Stimulated activated naive CD8-positive, alpha-beta T cell treated with anti-CD3 and anti-CD28 coated beads, Interleukin-15, Interleukin-2, amounts not matched to agents 100 U/mL and 50 U/mL, for 24 hours (primary cell): ENCODE measurements at regions not wholly inside any gene's neighbourhood (a gene's known extent, or its start where the extent isn't known, plus 50 kb on each side); places are given as distances from the start of the nearest gene placed in this dataset.
A peak's percentile ranks its signal among the peaks of the same experiment; 100 is the strongest.
"Not testable (repeated sequence)": the region's sequence is repeated elsewhere in the genome, so short reads cannot be mapped to it uniquely, and the experiment has no call there.

Source experiments
- ATAC-seq: fragments of 150-1000 bp; cut with Tn5 transposase; one replicate; pipeline ENCODE4 v1.10.0; 2021
- DNase-seq: peaks from one replicate; pipeline ENCODE4 v3.0.0; 2021

DNA sequence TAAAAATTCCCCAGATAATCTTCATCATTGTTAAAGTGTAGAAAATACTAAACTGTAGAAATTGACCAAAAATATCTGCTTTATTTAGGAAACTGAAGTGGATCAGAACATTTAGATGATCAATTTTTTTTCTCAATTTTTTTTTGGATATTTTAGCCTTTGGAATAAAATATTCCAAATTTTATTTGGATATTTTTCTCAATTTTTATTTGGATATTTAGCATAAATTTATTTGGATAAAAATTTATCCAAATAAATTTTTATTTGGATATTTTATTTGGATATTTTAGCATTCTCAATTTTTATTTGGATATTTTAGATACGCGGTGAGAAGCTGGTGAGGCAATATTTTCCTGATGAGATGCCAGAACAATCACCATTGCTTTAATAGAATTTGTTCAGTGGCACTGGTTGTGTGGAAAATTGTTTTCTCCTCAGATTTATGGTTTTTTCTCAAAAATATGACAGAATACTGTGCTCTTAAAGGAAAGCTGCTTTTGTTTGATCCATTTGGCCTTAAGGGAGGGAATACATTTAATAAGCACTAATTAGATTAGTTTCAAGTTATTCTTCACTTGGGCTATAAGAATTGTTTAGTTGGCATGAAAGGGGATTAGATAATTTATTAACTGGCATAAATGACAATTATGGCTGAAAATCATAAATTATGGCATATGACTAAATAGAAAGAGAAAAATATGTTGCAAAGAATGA is 470.1 kb downstream of the MFSD1 start:
- DNase-seq, result no peak

DNA sequence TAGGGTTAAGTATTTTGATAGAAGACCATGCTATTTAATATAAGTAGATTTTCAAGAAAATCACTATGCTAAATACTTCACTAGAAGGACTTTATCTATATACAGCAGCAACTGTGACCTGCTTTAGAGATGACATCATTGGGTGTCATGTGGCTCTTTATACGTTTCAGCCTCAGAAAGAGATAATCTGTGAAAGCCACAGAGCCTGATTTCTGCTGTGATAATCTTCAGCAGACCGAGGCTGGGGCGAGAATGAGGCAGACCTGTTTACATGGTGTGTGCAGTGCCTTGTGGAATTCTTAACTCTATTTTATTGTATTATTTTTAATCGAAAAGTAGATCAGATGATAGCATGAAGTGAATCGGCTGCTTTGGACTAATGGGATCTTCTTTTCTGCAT is 471.2 kb downstream of the MFSD1 start:
- no peak for DNase-seq
- ATAC-seq, result no peak

More for the DNA sequence above, 470.1 kb downstream of the MFSD1 start:
- ATAC-seq, result no peak

DNA sequence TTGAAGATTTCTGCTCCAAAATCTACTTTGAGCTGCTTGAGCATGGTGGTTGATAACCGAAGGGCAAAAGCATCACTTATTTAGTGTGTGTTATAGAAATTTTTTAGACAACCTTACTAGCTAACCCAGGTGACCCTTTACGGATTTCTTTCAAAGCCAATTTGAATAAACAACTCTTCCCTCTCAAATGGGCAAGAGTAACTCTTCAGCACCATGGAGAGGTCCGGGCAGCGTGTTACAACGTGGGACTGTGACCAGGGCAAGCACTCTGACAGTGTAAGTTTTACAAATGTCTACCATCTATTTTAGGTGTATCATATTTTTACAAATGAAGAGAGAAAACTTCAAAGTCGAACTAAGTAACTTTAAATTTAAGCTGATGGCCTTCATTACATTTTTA is 471.8 kb downstream of the MFSD1 start:
- peak; percentile 7 for DNase-seq
- no peak for ATAC-seq

DNA sequence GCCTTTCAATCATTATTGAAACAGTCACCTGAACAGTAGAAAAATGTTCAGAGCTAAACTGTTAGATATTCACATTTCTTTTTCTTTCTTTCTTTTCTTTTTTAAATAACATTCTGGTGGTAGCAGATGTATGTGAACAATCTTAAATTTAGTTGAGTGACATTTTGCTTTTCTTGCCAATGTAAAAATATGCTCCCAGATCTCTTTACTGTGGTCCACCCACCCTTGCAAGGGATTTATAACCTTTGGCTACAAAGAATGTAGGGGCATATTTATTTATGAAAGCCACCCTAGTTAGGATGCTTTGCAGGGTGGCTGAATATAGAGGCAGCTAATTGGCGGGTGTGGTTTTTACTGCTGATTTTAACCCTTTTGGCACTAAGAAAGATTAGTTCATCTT is 473.9 kb downstream of the MFSD1 start:
- DNase-seq, result no peak
- no peak for ATAC-seq

DNA sequence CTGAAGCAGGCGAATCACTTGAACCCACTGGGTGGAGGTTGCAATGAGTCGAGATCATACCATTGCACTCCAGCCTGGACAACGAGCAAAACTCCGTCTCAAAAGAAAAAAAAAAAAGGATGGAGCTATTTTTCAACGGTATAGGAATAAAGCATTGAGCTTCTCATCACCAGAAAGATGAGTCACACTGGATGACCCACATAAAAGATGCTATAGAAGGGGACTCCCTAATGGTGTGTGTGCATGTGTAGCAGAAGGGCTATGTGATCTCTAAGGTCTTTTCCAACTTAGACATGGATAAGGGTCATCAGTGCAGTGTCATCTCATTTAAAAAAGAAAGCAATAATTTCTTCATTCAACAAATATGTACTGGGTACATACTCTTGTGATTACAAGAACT is 476.0 kb downstream of the MFSD1 start:
- ATAC-seq (no peak), DNase-seq (no peak)

DNA sequence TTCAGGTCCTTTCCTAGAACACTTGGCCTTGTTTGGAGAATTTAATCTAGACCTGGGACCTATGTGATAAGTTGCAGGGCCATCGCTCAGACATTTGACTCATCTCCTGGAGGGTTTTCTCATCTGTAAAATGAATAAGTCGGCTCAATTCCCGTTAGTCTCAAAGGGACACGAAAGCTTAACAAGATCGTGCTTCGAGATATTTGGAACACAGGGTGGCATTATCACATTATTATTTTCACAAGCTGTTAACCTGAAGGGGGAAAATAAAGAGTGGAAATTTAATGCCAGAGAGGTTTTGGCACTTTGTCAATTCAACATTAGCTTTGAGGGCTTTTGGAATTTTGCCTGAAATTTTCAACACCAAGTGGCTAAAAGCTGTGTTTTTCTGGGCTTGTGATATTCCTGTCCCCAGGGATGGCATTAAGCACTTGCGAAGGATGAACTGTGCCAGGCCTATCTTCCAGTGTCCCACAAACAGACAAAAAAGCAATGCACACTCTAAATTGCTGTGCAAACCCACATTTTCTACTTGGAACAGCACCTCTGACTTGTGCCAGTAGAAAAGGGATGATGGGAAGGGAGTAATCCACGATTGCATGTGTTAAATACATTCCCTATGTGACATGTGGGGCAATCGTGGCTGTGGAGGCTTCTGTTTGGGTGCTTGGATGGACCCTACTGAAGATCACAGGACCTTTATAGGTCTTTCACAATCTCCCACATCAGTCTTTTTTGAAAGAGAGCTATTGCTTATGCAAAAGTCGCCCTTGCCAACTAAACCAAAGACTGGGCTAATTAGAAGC is 478.7 kb downstream of the MFSD1 start:
- DNase-seq (no peak), ATAC-seq (no peak)

DNA sequence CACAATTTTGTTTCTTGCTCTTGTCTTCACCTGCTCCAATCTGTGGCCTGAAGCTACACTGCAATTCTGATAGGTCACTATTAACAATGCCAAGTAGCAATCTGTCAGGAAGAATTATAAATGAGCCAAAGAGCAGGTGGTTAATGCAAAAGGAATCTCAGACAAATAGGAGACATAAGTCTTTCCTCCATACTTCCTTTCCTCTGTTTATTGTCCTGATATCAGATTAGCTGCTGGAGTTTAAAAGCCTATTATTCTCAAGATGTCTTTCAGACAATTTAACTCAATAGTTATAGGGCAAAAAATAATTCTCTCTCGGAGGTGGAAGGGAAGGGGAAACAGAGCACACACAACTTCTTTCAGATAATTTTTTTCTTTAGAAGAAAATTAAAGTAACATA is 491.6 kb downstream of the MFSD1 start:
- no peak for DNase-seq
- ATAC-seq, result no peak

DNA sequence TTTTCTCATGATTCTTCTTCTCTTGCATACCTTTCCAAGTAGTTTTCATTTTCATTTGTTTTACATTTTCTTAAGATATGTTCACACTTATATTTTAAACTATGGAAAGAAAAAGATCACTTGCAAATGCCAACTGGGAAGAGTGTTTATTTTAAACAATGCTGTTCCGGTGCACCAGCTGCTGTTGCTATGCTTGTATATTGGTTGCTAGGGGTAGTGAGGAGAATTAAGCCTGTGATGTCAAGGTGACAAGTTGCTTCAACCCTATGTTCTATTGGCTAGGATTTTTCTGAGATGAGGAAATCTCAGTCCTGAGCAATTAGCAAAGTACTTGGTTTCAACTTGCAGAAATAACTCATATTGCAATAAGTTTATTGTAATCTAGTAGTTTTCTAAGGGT is 500.1 kb downstream of the MFSD1 start:
- ATAC-seq (no peak), DNase-seq (no peak)

DNA sequence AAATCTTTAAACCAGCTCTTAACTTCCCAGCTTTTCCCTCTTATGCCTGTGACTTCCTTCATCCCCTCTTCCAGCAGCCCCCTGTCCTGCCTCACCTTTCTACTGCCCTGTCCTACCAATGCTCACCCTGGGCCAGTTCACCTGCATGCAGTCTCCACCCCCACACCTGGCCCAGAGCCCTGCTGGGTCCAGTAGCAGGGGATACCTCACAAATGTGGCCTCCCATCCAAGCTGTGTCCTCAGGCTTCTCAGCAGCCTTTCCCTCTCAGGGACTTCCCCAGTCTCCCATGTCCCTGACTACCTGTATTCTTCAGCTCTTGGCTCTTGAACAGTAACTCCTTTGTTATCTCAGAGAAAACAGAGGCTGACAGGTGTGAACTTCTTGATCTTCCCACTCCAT is 503.2 kb downstream of the MFSD1 start:
- DNase-seq (no peak), ATAC-seq (no peak)

DNA sequence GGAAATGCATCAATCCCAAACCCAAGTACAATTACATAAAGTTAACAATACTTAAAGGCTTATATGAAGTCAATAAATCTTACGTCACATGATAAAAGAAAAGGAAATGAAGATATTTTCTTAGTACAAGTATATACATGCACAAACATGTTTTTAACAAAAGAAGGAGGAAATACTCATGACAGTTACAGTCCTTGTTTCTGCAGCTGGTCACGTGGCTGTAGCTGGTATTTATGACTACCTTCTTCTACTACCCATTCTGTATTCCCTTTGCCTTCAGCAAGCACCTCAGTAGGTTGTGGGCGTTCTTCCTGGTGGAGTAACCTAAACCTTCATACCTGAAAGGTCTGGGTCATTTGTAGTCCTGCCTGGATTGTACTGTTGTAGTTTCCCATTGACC is 514.9 kb downstream of the MFSD1 start:
- not testable (repeated sequence) for ATAC-seq, DNase-seq

DNA sequence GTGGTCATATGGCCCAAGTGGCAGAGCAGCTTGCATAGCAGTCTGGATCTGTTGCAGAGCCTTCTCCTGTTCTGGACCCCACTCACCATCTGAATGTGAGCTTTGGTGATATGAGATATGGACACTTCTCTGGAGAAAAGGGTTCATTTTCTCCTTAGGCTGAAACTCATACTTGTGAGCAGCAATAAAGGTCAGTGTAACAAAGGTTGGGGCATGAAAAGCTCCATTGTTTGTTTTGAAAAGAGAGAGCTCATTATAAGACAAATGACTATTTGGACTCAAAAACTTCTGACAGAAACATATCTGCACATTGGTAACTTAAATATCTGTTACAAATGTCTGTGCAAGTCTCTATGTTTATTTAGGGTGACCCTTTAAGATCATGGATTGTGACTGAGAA is 517.3 kb downstream of the MFSD1 start:
- no peak for DNase-seq
- ATAC-seq, result no peak

DNA sequence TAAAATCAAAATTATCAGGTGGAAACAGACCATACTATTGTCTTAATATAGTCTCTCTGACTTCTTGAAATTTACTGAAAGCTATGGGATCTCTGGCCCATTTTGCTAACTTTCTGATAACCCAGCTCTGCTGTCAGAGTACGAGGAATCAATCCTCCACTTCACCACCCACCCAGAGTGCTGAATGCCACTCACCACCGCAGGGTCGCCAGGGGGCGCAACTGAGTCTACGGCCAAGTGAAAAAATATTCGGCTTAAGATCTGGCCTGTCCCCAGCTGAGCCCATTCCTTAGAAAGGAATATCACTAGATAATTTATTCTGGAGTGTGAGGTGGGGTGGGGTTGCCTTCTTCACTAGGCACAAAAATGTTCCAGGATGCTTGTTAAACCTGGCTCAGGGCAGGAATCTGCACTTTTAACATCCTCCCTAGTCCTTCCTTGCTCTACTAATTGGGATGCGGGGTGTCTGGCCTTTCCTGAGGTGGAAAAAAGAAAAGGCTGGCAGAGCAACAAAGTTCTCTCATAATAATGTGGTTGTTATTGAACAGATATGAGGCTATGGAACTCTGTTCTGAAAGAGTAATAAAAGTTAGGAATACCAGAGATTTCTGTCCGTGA is 520.6 kb downstream of the MFSD1 start:
- DNase-seq, result peak; percentile 36
- ATAC-seq, result no peak

DNA sequence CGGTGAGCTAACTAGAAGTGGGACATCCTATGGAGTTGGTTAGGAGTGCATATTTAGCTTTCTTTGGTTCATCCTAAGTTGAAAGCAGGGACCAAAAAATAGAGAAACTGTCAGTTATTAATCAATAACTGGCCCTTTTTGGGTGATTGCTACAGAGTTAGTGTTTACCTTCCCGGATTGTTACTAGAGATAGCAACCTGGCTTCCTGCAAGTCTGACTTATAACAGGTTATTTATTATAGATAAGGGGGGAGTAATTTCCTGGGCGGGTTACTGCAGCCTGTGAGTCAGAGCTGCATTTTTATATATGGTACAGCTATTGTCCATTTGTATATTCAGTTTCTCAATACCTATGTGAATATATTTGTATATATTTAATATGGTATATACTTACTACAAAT is 522.0 kb downstream of the MFSD1 start:
- no peak for DNase-seq
- no peak for ATAC-seq

DNA sequence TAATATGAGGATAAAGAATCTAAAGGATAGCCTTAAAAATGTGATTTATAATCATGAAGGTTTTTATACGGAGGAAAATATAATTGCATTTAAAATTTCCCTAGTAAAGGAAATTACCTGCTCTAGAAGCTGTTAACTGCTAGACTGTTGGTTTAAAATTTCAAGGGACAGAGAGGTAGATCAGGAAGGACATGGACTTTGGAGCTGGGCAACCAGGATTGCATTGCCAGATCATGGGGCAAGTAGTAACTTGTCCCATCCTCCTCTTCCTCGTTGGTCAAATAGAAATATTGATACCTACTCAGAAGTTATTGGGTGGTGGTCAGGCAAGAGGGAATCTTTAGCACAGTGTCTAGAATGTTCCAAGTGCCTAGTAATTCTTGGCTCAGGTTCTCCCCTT is 525.1 kb downstream of the MFSD1 start:
- no peak for ATAC-seq

DNA sequence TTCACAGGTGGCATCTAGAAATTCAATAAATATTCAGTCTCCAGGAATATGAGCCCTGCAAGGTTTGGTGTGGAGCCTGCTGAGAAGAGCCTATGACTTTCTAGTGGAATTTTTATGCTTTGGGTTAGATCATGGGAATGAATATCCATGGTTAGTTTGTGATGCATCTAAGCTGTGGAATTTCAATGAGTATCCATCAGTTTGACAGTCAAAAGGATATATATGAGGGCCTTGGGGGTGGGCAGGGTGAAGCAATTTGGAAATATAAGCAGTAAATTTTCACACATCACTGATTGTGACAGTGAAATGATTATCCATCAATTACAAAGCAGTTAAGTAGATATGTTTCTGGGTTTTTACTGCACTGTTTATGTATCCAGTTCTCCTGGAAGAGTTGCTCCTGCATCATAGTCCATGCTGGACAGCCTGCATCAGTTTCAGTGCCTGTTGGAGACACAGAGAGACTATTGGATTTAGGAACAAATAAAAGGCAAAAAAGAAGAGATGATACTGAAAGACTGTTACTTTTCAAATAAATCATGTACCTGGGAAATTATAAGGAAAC is 530.8 kb downstream of the MFSD1 start:
- no peak for DNase-seq
- no peak for ATAC-seq

More for the DNA sequence above, 525.1 kb downstream of the MFSD1 start:
- DNase-seq, result no peak

DNA sequence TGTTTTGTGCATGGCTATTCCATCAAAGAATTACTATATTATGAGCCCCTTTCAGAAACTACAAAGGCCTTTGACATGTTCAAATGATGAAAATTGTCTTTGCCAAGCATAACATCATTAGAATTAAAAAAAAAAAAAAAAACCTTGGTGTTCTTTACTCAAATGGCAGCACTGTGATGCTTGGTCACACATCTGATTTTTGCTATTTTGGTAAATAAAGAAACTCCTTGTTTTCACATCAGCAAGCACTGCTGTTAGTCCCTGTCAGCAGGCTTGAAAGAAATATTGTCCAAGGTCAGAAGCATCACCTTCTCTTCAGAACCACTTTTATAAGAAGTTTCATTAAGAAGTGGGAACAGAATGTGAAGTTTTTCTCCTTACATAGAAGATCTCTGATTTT is 537.3 kb downstream of the MFSD1 start:
- ATAC-seq (no peak), DNase-seq (no peak)

DNA sequence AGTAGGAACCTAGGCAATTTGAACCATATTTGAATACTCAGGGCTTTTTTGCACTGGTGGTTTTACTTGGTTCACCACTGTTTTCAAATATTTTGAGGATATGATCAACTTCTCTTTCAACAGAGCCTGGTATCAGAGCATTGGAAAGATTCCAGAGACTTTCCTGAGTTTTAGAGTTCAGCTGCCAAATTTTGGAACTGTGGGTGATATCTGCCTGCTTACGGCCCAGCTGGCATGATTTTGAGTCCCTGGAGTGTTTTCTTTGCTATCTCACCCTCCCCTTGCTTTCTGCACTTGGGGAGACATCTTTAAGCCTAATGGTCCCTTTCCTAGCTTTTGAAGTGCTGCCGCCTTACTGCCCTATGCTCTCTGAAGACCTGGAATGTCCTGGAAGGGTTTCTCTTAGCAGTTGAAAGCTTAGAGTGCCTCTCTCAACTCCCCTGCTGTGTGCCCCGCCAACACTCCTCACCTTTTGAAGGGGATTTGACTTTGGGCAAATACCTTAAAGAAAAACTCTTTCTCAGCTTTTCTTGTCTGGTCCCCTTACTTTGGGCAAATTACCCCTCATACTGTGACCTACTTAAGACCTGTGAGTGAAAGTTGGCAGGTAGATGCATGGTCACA is 539.1 kb downstream of the MFSD1 start:
- ATAC-seq (no peak), DNase-seq (no peak)

DNA sequence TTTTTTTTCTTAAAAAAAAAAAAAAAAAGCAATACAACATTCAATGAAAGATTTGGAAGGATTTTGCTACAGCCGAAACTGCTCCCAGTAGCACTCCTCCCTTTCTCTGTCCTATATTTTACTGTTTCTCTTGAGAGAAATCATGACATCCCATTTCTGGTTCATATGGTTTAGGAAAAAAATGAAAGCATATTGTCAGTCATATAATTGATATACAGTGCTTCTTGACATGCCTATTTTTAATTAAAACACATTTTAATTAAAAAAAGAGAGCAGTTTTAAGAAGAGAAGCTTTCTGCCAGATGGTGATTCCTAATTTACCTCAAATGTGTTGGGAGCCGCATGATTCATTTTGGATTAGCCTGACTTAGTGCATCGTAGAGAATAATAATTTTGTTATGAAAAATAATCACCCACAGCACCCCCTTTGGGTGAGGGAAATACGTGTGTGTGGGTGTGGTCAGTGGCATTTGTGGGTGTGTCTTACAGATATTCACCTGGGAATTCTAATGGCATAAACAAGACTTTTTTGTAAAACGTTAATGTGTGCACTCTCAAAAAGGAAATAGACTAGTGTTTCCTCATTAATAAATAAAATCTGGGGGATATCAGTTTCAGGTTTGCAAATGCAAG is 544.5 kb downstream of the MFSD1 start:
- no peak for ATAC-seq

DNA sequence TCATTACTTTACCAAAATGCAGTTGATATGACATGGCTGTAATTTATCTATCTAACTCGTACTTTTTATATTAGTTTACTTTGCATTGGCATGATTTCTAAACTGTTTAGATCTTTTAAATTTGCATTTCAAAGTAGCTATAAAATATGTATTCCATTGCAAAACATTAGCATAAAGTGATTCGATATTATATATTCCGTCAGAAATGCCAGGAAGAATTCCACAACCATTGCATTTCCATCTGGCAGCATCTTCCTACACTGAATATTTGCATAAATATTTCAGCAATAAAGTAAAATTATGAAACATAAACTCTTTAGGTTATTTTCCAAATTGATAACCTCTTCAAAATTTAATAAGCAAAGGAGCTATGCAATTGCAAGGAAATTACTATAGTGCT is 546.6 kb downstream of the MFSD1 start:
- ATAC-seq (no peak), DNase-seq (no peak)

More for the DNA sequence above, 544.5 kb downstream of the MFSD1 start:
- no peak for DNase-seq

DNA sequence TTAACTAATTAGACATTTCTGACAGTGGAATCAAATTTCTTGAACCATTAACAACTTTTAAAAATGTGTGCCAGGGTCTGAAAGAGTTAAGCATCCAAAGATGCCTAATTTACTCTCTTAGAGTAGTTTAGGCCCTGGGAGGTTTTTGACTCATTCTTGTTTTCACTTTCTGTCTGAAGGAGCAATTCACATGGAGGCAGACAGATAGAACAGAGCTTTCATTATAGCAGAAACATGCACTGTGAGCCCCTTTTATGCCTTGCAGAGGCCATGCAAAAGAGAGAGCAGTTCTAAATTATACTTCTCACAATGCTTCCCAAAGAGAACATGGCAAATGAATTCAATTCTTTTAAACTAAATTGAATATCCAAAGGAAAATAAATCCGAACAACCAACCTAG is 554.8 kb downstream of the MFSD1 start:
- DNase-seq (no peak), ATAC-seq (no peak)

DNA sequence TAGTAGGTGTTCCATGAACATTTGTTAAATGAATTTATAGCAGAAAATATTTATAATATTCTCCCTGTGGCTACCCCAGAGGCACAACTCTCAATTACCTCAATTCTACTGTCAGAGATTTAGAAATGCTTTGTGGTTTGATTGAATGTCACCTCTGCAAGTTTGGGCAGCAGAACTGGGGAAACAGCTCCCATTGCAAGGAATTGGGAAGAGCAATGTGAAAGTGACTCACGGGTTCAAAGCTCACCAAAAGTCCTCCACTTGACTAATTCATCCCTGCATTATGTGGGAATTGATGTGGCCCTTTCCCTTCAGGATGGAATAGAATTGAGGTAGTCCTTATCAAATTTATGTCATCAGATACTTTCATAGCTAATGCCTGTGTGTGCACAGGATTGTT is 562.7 kb downstream of the MFSD1 start:
- DNase-seq (no peak), ATAC-seq (no peak)

DNA sequence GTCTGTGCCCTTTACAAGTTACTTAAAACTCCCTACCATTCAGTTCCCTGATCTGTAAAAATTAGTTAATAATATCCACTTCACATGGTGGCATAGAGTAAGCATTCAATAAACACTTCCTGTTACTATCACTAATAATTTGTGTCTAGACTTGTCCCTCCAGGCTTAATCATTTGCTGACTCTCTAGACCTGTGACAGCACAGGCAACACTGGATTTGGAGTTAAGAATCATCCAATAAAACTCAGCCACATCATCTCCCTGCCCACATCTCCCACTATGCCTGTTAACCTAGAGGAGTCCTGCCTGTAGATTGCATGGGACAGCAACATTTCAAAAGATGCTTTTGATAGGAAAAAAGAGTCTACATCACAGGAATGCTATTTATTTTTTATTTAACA is 564.6 kb downstream of the MFSD1 start:
- no peak for DNase-seq
- no peak for ATAC-seq
